Suprapubic skin (tissue), 3 donors: ENCODE measurements at regions not wholly inside any gene's neighbourhood (a gene's known extent, or its start where the extent isn't known, plus 50 kb on each side); places are given as distances from the start of the nearest gene placed in this dataset.

Experiments
- CTCF ChIP-seq, 2 donors: fragments of 200-600 bp in 1 of 2; fragments of 450-650 bp in 1 of 2; sonication (generic) in 1 of 2; IDR thresholded peaks; one replicate each; pipeline ENCODE4 v1.5.1; 2016 to 2019; ENCODE audit warnings: antibody characterized with exemption in 2 of 2, mild to moderate bottlenecking in 1 of 2, moderate library complexity in 1 of 2
- EP300 ChIP-seq: sonication (generic); formaldehyde crosslinking; IDR thresholded peaks from one replicate; pipeline ENCODE4 v1.6.1; 2017; ENCODE audit warnings: antibody characterized with exemption
- POLR2A ChIP-seq, 2 donors: fragments of 450-650 bp; IDR thresholded peaks; one replicate each; pipeline ENCODE4 v1.6.1; 2017; ENCODE audit warnings: antibody characterized with exemption in 2 of 2, mild to moderate bottlenecking in 2 of 2, moderate library complexity in 2 of 2

DNA sequence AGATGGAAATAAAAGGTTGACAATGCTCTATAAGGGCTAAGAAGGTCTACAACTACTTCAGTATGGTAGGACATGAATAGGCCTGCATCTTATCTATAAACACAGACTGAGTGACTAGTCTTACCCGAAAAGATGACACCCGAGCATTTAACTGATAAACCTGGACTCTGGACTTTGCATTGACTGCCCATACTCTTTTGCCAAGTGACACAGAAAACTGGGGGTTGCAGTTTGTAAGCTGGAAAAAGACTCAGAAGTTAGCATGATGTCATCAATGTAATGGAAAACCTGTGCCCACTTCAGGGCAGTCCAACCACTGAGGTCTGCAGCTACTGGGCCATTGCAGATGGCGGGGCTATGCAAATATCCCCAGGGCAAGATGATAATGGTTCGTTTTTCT, 258.3 kb upstream of the NEGR1 start:
- TF ChIP-seq CTCF (IDR thresholded peaks at IDR 0.05) = no peak
- TF ChIP-seq EP300 = no peak
- TF ChIP-seq POLR2A (IDR thresholded peaks at IDR 0.05) = no peak
